ENCODE measurements at regions not wholly inside any gene's neighbourhood (a gene's known extent, or its start where the extent isn't known, plus 50 kb on each side); places are given as distances from the start of the nearest gene placed in this dataset.

GRCh38 chr5:174222891-174223290 lies 177.4 kb downstream of the NSG2 start:
- TF ChIP-seq EZH2 (IDR thresholded peaks at IDR 0.05; ENCODE audit: borderline replicate concordance, low read depth, low read length, severe bottlenecking) (no peak), CTCF (IDR thresholded peaks at IDR 0.05; ENCODE audit: extremely low read depth in 1 of 2, insufficient read depth in 1 of 2, low read depth in 1 of 2, low read length in 2 of 2) (no peak), POLR2AphosphoS5 (IDR thresholded peaks at IDR 0.05; ENCODE audit: insufficient read depth, low read depth, low read length) (no peak), MYC (IDR thresholded peaks at IDR 0.05; ENCODE audit: low read depth, low read length) (no peak), JUN (IDR thresholded peaks at IDR 0.05; ENCODE audit: borderline replicate concordance, insufficient read depth, insufficient read length, low read depth) (no peak), POLR2A (IDR thresholded peaks at IDR 0.05; ENCODE audit: low read depth, low read length) (no peak)
